ENCODE measurements at regions not wholly inside any gene's neighbourhood (a gene's known extent, or its start where the extent isn't known, plus 50 kb on each side); places are given as distances from the start of the nearest gene placed in this dataset.
"Not testable (repeated sequence)": the region's sequence is repeated elsewhere in the genome, so short reads cannot be mapped to it uniquely, and the experiment has no call there.

DNA sequence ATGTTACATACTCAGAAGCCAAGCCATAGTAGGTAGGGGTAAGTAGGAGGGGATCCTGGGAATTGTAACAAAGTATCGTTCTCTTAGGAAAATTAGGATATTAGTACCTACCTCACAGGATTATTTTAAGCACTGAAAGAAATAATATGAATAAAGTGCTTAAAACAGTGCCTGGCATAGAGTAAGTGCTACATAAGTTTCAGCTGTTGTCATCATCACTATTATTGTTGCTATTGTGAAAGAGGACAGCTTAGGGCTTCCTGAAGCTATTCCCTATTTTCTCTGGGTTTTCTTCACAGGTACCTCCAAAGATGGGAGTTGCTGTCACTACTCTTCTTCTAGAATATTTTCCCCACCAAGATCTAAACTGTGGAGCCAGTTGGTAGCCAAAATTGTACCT is 443.7 kb upstream of the FGF16 start:
- DNase-seq (ENCODE audit: low read depth) = no peak

DNA sequence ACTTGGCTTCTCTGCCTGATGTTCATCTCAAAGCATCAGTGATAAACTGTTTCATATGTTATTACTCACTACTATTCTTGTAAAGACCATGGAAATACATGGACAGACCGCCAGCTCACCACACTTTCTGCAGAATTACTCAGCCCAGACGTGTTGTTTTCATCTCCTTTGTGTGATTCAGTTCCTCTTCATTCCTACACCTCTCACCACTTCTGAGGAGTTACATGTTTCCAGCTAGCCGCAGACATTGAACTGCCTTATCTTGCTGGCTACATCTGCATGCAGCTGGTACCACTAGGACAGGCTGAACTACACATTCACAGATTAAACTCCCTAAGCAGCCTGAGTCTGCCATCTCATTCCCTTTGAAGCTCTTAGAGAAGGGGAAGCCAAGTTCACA is 443.2 kb upstream of the FGF16 start:
- DNase-seq (ENCODE audit: low read depth) = no peak

DNA sequence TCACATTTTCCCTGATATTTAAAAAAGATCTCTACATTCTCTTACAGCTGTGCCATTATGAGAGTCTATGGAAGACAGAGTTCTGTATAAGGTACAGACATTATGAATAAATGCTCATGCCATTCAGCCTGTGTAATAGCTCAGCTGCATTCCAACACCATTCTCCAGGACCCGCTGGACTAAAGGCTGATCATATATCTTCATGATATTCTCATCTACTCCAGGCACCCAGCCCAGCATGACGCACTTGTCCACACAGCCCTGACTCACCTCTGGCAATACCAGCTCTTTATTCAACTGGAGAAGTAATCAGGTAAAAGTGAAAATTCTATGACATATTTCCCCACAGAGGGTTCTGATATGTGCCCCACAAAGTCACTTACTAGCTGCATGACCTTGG is 437.5 kb upstream of the FGF16 start:
- DNase-seq (ENCODE audit: low read depth) = peak; percentile 23

DNA sequence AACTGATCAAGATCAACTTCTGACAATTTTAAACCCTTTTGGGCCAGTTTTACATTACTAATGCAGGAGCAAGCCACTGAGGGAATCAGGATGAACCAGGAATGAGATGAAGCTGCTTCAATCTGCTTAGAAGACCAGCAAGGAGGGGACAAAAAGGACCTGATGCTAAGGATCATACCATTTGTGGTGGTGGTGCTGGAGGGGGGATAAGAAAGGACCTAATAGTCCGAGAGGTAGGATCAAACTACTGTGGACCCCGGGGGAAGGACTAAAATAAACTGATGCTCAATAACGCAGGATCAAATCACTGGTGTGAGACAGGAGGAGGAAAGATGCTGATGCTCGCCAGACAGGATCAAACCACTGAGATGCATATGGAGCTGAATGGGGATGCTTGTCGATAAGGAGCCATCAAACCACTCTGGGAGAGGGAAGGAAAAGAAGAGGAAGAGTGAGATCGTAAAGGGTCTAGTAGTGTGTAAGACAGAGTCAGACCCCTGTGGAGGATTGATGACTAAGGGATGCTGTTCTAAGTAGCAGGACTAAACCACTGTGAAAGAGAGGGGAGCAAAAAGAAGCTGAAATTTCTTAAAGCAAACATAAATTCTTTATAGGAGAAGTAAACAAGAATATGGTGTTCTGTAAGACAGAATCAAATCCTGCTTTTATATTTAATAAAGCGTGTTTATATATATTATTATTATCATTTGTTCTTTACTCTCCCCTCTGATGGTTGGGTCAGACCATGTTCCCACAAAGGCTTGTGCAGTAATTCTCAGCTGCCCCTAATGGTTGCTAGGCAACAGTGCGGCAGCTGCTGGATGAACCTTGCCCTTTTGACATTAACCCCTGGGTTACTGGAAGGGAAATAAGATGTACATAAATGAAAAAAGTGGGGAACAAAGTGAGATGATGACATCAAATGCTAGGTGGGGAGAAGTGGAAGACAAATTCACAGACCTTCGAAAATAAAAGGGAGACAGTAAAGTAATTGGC is 432.5 kb upstream of the FGF16 start:
- DNase-seq (ENCODE audit: low read depth) = no peak

DNA sequence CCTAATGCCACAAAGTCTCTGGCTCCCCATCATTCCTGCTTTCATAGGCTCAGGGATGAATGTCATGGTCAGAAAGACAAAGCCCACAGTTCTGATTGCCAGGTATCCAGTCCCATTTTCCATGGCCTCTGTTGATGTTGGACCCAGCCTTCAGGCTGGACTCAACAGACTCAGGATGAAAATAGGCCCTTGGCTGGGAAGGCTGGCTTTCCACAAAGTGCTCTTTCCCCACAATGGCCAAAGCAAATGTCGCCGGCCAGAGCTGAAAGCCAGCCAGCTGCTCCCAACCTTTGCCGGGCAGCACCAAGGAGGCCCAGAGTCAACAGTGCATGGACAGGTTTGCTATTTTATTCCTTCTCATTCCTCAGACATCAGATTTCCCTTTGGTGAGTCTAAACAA is 430.1 kb upstream of the FGF16 start:
- no peak for DNase-seq (ENCODE audit: low read depth)

DNA sequence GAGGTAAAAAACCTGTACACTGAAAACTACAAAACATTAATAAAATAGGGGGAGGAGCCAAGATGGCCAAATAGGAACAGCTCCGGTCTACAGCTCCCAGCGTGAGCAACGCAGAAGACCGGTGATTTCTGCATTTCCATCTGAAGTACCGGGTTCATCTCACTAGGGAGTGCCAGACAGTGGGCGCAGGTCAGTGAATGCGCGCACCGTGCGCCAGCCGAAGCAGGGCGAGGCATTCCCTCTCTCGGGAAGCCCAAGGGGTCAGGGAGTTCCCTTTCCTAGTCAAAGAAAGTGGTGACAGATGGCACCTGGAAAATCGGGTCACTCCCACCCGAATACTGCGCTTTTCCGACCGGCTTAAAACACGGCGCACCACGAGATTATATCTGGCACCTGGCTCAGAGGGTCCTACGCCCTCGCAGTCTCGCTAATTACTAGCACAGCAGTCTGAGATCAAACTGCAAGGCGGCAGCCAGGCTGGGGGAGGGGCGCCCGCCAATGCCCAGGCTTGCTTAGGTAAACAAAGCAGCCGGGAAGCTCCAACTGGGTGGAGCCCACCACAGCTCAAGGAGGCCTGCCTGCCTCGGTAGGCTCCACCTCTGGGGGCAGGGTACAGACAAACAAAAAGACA is 400.9 kb upstream of the FGF16 start:
- not testable (repeated sequence) for DNase-seq (ENCODE audit: low read depth)

DNA sequence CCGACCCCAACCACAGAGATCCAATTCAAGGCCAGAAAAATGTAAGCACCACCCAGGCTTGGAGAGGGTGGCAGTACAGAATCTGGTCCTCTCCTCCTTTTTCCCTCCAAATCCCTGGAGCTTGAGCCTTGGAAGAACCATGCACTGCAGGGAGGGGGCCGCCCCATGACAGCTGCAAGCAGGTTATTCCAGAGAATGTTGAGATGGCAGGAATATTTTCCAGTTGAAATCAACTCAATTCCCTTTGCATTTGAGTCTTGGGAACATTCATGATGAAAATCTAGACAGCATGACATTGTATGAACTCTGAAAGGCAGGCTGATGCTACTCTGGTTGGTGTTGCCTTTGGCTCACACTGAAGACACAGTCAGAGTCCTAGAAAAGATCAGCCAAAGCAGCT is 386.6 kb upstream of the FGF16 start:
- no peak for DNase-seq (ENCODE audit: low read depth)

DNA sequence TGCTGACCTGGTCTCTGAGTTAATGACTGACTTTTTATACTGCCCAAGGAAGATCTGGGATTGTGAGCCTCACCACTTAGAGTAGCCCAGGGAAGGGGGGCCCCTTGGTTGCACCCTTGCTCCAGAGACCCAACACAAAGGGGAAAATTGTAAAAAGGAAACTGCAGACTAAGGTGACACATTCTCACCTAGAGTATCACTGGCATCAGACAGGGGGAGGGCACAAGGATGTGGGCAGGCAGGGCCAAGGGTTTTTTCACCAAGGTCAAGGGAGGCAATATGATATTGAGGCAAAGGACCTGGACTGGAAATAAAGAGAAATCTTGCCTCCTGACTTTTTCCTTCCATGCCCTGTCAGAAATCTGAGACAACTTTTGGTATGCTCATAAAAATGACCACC is 386.2 kb upstream of the FGF16 start:
- no peak for DNase-seq (ENCODE audit: low read depth)

DNA sequence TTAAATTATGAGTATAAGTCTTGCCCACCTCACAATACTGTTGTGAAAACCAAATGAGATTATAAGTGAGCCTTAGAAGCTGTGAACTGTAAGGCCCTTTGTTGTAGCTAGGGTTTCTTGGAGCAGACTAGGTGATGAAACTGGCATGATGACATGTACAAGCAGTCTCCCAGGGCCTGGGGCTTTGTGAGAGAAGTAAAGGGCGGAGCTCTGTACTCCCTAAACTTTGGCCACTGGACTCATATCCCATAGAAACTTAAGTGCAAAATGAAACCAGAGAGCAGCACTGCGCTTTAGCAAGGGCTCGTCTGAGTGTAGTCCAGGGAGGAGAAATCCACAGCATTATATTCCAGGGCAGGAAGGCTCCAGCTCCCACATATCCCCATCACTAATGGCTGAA is 385.6 kb upstream of the FGF16 start:
- no peak for DNase-seq (ENCODE audit: low read depth)

DNA sequence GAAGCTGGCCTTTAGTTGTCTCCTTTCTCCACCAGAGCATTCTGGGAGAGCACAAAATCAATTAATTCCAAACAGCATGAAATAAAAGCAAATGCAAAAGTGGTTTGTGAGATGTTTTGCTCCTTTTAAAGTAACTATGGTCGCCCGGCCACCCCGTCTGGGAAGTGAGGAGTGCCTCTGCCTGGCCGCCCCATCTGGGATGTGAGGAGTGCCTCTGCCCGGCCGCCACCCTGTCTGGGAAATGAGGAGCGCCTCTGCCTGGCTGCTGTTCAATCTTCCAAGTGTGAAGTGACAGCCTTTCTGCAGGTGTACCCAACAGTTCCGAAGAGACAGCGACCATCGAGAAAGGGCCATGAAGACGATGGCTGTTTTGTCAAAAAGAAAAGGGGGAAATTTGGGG is 381.3 kb upstream of the FGF16 start:
- DNase-seq (ENCODE audit: low read depth) = no peak

DNA sequence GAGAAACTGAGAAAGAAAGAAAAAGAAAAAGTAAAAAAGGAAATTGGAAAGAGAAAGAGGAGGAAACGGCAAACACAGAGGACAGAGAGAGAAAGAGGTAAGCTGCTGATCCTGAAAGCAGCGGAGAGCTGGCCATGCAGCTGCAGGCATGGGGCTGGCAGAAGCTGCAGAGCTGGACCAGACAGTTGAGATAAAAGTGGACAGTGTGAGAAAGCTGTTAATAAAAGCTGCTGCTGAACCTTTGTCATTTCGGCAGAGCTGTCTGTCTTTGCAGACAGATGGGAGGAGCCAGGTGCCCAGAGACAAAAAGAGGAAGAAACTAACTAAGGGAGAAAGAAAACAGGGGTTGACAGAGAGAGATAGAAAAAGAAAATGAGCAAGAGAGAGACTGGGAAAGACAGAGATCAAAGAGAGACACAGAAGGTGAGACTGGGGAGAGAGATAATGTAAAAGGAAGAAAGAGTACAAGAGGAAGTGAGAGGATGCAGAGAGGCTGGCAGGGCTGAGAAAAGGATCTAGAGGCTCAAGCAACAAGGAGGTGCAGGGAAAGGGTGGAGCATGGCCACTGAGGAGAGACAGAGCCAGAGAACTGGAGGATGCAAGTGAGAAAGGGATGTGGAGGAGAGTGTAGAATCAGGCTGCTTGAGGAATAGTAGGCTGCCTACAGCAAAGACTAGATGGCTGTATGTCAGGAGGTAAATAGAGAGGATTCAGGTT is 376.8 kb upstream of the FGF16 start:
- DNase-seq (ENCODE audit: low read depth) = no peak

DNA sequence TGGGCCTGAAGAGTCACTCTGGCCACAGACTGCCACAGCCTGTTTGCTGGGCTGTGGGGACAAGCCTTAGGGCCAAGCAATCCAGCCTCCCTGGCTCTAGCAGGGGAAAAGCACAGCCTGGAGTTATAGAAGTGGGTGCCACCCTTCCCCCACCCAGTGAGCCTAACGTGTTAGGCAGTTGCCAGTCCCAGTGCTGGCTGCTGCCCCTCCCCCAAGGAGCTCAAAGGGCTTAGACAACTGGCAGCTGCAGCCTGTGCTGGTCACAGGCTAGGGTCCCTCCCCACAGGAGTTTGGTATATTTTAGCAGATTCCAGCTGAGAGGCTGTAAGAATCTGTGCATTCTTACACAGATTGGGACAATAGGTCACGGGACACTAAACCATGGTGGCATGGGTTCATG is 370.3 kb upstream of the FGF16 start:
- DNase-seq (ENCODE audit: low read depth) = no peak

DNA sequence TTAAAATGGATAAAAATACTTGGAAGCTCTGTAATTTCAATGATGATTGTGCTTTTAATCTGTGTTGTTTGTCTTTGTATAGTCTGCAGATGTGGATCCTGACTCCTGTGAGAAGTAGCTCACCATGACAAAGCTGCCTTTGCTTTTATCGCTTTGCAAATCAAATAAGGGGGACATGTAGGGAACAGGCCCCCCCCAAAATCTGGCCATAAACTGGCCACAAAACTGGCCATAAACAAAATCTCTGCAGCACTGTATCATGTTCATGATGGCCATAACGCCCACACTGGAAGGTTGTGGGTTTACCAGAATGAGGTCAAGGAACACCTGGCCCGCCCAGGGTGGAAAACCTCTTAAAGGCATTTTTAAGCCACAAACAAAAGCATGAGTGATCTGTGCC is 366.0 kb upstream of the FGF16 start:
- not testable (repeated sequence) for DNase-seq (ENCODE audit: low read depth)

DNA sequence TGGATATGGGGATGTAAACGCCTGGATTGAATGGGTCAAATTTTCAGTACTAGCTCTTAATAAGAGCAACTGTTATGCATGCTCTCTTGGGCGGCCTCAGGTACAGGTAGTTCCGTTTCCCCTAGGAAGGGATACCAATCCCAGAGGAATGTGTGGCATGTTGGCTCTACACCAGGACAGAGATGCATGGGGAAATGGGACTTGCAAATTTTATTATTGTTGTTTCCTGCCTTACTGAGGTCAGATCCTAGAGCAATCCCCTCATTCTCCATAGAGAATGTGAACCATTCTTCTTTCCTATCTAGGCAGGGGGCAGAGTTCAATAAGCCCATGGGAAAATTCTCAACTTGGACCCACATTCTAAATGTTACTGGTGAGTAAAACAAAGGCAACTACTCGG is 361.8 kb upstream of the FGF16 start:
- no peak for DNase-seq (ENCODE audit: low read depth)

DNA sequence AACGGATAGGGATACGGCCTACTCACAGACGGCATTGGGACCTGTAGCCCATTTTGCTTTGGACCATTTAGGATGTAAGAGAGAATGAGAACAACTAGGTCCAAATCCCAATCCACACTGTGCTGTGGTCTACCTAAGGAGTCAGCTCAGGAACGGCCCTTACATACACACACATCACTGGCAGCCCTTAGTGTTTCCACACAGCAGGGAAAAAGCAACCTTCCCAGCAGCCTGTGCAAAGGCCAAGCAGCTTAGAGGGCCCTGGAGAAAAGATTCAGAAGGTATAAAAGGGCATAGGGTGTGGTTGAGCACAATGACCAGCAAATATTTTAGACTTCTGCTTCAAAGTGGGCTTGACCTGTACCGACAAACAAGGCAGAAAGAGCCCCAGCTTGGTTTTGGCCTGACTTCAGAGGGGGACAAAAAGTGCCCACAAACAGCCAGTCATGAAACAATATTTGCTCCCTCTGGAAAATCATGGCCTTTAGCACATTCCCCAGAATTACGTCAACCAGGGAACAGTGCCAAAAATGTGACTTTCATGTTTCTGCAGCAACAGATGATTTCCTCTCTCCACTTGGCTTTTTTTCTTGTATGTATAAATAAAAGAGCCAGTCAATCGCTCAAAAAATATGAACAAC is 359.5 kb upstream of the FGF16 start:
- peak; percentile 4 for DNase-seq (ENCODE audit: low read depth)

DNA sequence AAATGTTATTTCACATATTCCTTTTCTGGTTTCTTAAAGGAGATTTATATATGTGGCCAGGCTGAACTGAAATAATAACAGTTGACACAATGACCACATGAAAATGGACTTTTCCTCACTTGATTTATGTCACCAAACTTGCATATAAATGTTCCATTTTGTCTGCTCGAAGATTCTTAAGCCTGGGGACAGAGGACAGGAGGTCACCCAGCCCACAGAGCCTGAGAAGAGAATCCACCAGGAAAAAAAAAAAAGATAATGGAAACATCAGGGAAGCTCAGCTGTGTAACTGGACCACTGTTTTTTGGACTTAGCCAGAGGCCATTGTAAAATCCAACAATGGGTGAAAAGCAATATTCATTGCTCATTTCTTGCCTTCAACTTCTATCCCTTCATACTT is 359.0 kb upstream of the FGF16 start:
- no peak for DNase-seq (ENCODE audit: low read depth)

DNA sequence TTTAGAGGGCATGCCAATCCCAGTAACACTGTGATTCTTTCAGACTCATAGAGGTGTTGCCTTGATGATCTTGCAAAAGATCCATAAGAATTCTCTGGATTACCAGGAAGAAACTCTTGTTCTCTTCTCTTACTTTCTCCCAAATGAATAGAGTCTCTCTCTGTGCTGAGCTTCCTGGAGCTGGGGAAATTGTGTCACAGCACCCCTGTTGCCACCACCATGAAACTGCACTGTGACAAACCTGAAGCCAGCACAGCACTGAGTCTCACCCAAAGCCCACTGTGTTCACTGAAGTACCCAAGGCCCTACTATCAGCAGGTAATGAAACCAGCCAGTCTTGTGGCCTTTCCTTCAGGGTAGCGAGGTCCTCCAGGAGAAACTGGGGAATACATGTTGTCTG is 332.7 kb upstream of the FGF16 start:
- DNase-seq (ENCODE audit: low read depth) = no peak

DNA sequence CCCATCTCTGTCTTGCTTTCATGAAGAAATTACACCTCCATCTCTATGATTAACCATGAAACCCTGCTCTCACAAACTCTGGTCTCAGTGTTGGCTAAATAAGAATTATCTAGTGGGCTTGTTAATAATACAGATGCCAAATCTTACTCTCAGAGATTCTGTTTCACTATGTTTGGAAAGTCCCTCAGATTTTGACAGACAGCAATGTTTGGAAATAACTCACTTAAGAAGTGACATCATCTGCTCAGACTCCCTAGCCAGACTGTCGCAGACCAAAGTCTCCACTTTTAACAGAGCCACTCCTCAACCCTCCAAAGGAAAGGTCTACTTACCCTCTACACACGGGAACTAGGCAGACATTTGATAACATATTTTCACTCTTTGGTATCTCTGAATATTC is 328.5 kb upstream of the FGF16 start:
- no peak for DNase-seq (ENCODE audit: low read depth)

DNA sequence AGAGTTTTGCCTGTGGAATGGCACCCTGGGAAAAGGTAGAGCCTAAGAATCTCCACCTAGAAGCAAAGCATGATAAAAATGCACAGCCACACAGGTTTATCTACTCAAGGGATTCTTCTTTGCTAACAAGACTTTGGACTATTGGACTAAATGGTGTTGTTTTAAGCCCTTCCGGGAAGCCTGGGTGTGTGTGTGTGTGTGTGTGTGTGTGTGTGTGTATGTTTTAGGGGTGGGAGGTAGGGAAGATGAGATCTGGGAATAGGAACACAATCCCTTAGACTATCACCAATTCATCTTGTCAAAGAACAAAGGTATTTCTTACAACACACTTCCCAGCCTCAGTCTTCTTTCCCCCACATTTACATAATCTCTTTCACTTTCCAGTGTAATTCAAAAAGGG is 327.5 kb upstream of the FGF16 start:
- DNase-seq (ENCODE audit: low read depth) = no peak

DNA sequence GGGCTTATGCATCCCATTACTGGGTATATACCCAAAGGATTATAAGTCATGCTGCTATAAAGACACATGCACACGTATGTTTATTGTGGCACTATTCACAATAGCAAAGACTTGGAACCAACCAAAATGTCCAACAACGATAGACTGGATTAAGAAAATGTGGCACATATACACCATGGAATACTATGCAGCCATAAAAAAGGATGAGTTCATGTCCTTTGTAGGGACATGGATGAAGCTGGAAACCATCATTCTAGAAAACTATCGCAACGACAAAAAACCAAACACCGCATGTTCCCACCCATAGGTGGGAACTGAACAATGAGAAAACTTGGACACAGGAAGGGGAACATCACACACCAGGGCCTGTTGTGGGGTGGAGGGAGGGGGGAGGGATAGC is 323.3 kb upstream of the FGF16 start:
- DNase-seq (ENCODE audit: low read depth) = not testable (repeated sequence)

DNA sequence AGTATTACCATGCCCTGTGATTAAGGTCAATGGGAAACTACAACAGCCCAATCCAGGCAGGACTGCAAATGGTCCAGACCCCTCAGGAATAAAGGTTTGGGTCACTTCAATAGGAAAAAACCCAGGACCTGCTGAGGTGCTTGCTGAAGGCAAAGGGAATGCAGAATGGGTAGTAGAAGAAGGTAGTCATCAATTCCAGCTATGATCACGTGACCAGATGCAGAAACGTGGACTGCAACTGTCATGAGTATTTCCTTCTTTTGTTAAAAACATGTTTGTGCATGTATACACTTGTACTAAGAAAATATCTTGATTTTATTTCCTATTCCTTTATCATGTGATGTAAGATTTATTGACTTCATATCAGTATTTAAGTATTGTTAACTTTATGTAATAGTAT is 319.6 kb upstream of the FGF16 start:
- DNase-seq (ENCODE audit: low read depth) = not testable (repeated sequence)

DNA sequence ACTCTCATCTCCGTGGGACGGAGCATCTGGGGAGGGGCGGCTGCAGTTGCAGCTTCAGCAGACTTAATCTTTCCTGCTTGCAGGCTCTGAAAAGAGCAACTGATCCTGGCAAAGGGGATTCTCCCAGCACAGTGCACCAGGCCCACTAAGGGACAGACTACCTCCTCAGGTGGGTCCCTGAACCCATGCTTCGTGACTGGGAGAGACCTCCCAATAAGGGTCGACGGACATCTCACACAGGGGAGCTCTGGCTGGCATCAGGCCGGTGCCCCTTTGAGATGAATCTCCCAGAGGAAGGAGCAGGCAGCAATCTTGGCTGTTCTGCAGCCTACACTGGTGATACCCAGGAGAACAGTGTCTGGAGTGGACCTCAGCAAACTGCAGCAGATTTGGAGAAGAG is 303.3 kb upstream of the FGF16 start:
- DNase-seq (ENCODE audit: low read depth) = no peak
